ENCODE measurements at regions not wholly inside any gene's neighbourhood (a gene's known extent, or its start where the extent isn't known, plus 50 kb on each side); places are given as distances from the start of the nearest gene placed in this dataset.

GRCh38 chr10:76657337-76658012 is 980.1 kb downstream of the KCNMA1 start:
- TF ChIP-seq CTCF (IDR thresholded peaks at IDR 0.05; ENCODE audit: low read length) (no peak), EZH2 (IDR thresholded peaks at IDR 0.05; ENCODE audit: borderline replicate concordance, low read length) (no peak)
